ENCODE measurements at regions not wholly inside any gene's neighbourhood (a gene's known extent, or its start where the extent isn't known, plus 50 kb on each side); places are given as distances from the start of the nearest gene placed in this dataset.

GRCh38 chr4:171203425-171203824, 609.8 kb upstream of the GALNTL6 start (continued):
- TF ChIP-seq SMC3 (IDR thresholded peaks at IDR 0.05), result no peak

GRCh38 chr4:171202908-171203307, 610.3 kb upstream of the GALNTL6 start:
- TF ChIP-seq BHLHE40 (IDR thresholded peaks at IDR 0.05; ENCODE audit: low read depth, low read length), result no peak
- TF ChIP-seq HOXB5 (CRISPR knock-in tag; IDR thresholded peaks at IDR 0.05), result no peak
- no peak for TF ChIP-seq HEYL (CRISPR knock-in tag; IDR thresholded peaks at IDR 0.05)
- no peak for TF ChIP-seq FOXS1 (CRISPR knock-in tag; IDR thresholded peaks at IDR 0.05)
- no peak for TF ChIP-seq EHF (CRISPR knock-in tag; IDR thresholded peaks at IDR 0.05)
- TF ChIP-seq EP300 (IDR thresholded peaks at IDR 0.05), result no peak
- no peak for TF ChIP-seq HOXA7 (CRISPR knock-in tag; IDR thresholded peaks at IDR 0.05)
- TF ChIP-seq KDM5A (IDR thresholded peaks at IDR 0.05), result no peak
- no peak for TF ChIP-seq JUN (IDR thresholded peaks at IDR 0.05)
- TF ChIP-seq EHMT2 (IDR thresholded peaks at IDR 0.05; ENCODE audit: low read depth), result no peak
- no peak for TF ChIP-seq PBX3 (IDR thresholded peaks at IDR 0.05)
- no peak for TF ChIP-seq HES2 (IDR thresholded peaks at IDR 0.05)
- TF ChIP-seq NFE2L2 (conservative IDR thresholded peaks at IDR 0.05; ENCODE audit: low read length), result no peak
- TF ChIP-seq USF2 (IDR thresholded peaks at IDR 0.05), result no peak
- Histone ChIP-seq H3K9me3 (no peaks in the 10 kb centered on the region), H3K4me2 (peak overlapping the region; percentile 53), H3K4me3 (no peak overlapping the region), H3K27ac (no peak overlapping the region), H3K4me1 (peaks cover 13% of the 10 kb centered on the region; the same call in 2 of the 3 replicates)
- ATAC-seq (no peak; a peak in 1 of 6 replicates), DNase-seq (ENCODE audit: low read depth in 1 of 2, low spot score in 1 of 2) (no peak), FAIRE-seq (no peak)
- ChIA-PET CTCF (no interaction called here), POLR2A (no interaction called here)
- WGBS (ENCODE audit: missing lambda C conversion rate), result 65% methylated on average over 4 of the region's 4 CpGs

GRCh38 chr4:171186700-171187099, 626.5 kb upstream of the GALNTL6 start:
- Histone ChIP-seq H3K4me3 (no peak overlapping the region), H3K9me3 (no peaks in the 10 kb centered on the region; the same call in 2 of the 3 replicates), H3K4me1 (no peaks in the 10 kb centered on the region), H3K27ac (no peak overlapping the region), H3K4me2 (no peak overlapping the region)
- WGBS (ENCODE audit: missing lambda C conversion rate), result 65% methylated on average over 2 of the region's 2 CpGs
- ChIA-PET POLR2A (no interaction called here), CTCF (interaction anchor here (1.5 kb wide), 1 partner anchor 960 kb away, joined by 3 read pairs; no protein-coding TSS in a partner anchor)
- no peak for DNase-seq (ENCODE audit: low read depth in 1 of 2, low spot score in 1 of 2)
- no peak for ATAC-seq
- FAIRE-seq, result no peak
- TF ChIP-seq CHD2 (IDR thresholded peaks at IDR 0.05; ENCODE audit: low read length, partially characterized antibody) (no peak), JUNB (IDR thresholded peaks at IDR 0.05) (no peak), PHF8 (IDR thresholded peaks at IDR 0.05; ENCODE audit: borderline replicate concordance, low read depth) (no peak), CHD4 (IDR thresholded peaks at IDR 0.05; ENCODE audit: borderline replicate concordance) (no peak), TP53 (CRISPR knock-in tag; IDR thresholded peaks at IDR 0.05) (no peak), ZNF302 (CRISPR knock-in tag; IDR thresholded peaks at IDR 0.05) (no peak), ELK1 (IDR thresholded peaks at IDR 0.05; ENCODE audit: low read depth, low read length) (no peak), POLR2AphosphoS2 (conservative IDR thresholded peaks at IDR 0.05; ENCODE audit: low read length) (no peak), EHF (CRISPR knock-in tag; IDR thresholded peaks at IDR 0.05) (no peak), HDAC2 (IDR thresholded peaks at IDR 0.05) (no peak), FOSB (CRISPR knock-in tag; IDR thresholded peaks at IDR 0.05) (no peak), ZSCAN20 (CRISPR knock-in tag; IDR thresholded peaks at IDR 0.05) (no peak), HOXB5 (CRISPR knock-in tag; IDR thresholded peaks at IDR 0.05) (no peak), USF2 (IDR thresholded peaks at IDR 0.05) (no peak), HMGXB4 (CRISPR knock-in tag; IDR thresholded peaks at IDR 0.05; ENCODE audit: borderline replicate concordance) (no peak), FOXS1 (CRISPR knock-in tag; IDR thresholded peaks at IDR 0.05) (no peak), KDM1A (IDR thresholded peaks at IDR 0.05; ENCODE audit: low read depth) (no peak), MAZ (IDR thresholded peaks at IDR 0.05; ENCODE audit: borderline replicate concordance, low read depth, low read length) (no peak)

Measured in A549 (cell line).